HFF-Myc (cell line): ENCODE measurements at regions not wholly inside any gene's neighbourhood (a gene's known extent, or its start where the extent isn't known, plus 50 kb on each side); places are given as distances from the start of the nearest gene placed in this dataset.

Source experiments
- DNase-seq: peaks from one replicate; pipeline ENCODE4 v3.0.0-alpha.2; 2011; ENCODE audit warnings: low read depth; ENCODE audit errors: extremely low read depth
- H3K4me3 ChIP-seq: replicated peaks from 2 replicates; pipeline ENCODE4 v1.5.1; 2011; ENCODE audit warnings: low read depth, mild to moderate bottlenecking, control low read depth, low read length
- TF ChIP-seq, protein P1 (sequence below): IDR thresholded peaks from 2 replicates; pipeline ENCODE4 v1.5.1; 2012; ENCODE audit warnings: mild to moderate bottlenecking, low read depth, low read length, control low read depth; ENCODE audit errors: missing control alignments

DNA sequence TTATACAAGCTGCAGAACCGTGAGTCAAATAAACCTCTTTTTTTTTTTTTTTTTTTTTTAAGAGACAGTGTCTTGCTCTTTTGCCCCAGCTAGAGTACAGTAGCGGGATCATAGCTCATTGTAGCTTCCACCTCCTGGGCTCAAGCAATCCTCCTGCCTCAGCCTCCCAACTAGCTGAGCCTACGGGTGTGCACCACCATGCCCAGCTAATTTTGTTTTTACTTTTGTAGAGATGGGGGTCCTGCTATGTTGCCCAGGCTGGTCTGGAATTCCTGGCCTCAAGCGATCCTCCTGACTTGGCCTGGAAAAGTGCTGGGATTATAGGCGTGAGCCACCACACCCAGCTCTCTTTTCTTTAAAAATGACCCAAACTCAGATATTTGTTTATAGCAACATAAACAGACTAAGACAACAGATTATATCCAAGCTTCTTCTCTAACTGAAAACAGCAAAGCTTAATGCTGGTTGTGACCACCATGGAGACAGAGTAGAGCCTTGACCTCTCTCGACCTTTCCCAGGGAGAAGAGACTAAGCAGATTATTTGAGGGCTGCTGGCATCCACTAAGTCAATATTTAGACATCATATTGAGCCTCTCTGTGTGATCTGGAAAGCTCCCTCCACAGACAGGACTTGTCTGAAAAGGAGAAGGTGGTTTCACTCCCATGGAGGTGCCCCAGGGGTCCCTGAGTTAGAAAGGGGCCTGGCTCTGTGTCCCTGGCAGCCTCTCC, 150.0 kb downstream of the KCTD15 start:
- TF ChIP-seq, protein P1, sequence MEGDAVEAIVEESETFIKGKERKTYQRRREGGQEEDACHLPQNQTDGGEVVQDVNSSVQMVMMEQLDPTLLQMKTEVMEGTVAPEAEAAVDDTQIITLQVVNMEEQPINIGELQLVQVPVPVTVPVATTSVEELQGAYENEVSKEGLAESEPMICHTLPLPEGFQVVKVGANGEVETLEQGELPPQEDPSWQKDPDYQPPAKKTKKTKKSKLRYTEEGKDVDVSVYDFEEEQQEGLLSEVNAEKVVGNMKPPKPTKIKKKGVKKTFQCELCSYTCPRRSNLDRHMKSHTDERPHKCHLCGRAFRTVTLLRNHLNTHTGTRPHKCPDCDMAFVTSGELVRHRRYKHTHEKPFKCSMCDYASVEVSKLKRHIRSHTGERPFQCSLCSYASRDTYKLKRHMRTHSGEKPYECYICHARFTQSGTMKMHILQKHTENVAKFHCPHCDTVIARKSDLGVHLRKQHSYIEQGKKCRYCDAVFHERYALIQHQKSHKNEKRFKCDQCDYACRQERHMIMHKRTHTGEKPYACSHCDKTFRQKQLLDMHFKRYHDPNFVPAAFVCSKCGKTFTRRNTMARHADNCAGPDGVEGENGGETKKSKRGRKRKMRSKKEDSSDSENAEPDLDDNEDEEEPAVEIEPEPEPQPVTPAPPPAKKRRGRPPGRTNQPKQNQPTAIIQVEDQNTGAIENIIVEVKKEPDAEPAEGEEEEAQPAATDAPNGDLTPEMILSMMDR, result no peak

DNA sequence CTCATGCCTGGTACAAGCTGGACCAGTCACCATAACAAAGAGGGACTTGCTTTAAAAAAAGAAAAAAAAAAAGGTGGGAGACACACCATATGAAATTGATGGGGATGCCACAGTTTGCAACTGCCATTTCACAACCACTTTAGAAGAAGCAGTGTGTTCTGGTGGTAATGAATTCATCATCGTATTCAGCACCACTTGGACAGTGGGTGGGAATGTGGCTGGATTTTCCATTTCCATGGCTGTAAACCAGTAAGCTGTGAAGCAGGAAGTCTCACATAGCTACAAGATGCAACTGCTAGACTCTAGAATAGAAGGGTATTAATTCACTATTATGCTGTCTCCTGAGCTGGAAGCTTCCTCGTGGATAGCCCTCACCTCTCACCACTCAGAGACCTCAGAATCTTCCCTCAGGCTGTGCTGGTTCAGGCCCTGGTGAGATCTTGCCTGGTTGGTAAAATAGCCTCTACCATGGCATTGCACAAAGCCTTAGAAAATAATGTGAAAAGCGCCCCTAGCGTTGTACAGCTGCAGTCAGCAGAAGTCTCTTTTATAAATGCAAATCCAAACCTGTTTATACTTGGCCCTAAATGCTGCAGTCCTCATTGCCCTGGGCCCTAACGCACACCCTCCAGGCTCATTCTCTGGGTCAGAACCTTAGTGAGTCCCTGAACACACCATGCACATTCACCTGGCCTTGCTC, 150.7 kb downstream of the KCTD15 start:
- TF ChIP-seq, protein P1, result no peak
- no peak for DNase-seq
- H3K4me3 ChIP-seq, result no peak overlapping the region

More for the DNA sequence above, 150.0 kb downstream of the KCTD15 start:
- H3K4me3 ChIP-seq, result no peak overlapping the region
- no peak for DNase-seq

DNA sequence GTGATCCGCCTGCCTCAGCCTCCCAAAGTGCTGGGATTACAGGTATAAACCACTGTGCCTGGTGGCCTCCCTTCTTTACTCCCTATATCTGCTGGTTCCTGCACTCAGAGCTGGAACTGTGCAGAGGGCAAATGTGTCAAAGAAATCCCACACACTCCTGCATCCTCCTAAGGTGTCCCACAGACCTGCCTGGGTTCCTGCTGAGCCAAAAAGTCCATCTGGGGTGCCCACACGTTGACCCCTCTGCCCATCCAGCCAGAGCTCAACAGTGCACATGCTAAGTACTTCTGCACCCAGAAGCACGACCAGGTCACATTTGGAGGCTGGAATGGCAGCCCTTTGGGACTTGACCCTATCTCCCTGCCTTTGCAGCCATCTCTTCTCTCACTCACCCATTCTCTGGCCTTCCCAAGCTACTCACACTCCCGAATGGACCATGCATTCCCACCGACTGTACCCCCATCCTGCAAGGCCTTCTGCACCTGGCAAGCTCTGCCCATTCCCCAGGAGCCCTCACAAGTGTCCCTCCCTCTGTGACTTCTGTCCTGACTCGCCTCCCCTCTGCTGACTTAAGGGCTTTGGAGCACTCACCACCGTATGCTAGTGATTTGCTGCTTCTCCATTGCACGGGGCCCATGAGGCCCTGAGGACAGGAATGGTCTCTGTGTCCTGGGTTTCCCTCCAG, 152.1 kb downstream of the KCTD15 start:
- no peak overlapping the region for H3K4me3 ChIP-seq
- DNase-seq, result no peak
- TF ChIP-seq, protein P1, result no peak

DNA sequence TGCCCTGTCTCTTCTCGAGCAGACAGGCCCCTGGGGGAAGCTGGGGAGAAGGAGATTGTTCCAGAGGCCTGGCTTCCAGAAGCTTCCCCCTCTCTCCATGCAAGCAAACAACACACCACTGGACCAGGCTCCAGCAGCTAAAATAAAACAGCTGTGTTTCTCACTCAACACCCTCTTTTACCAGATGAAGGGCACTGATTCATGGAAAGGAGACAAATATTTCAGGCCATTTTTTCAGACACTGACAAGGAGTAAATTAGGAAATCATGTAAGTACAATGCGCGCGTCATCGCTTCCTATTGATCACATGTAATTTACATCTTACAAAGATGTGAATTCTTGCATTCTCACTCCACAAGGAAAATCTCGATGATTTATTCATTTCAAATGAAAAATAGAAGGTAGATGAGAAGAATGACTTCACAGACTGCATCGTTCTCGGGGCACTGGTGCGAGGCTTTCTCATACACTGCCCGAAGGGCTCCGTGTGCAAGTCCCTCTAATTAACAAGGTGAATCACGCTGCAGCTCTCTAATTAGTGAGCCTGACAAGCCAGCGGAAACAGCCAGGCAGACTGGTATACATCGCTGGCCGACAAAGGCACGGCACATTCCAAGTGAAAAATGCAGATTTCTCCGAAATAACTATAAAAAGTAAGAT, 153.6 kb downstream of the KCTD15 start:
- TF ChIP-seq, protein P1, result no peak
- DNase-seq, result no peak
- no peak overlapping the region for H3K4me3 ChIP-seq

DNA sequence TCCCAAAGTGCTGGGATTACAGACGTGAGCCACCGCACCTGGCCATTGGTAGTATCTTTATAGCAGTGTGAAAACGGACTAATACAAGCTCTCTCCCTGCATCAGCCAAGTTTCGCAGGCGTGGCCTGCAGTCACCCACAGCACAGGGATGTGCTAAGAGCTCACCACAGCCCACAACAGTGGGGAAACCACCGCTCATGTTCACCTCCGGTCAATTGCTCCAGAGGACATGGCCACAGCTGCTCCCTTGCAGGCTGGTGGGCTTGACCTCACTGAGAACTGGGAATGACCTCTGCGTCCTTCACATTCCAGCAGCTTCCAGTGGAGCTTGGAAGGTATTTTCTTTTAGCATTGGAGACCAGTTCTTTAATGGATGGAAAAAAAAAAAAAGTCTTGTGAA, 156.4 kb downstream of the KCTD15 start:
- H3K4me3 ChIP-seq, result no peak overlapping the region
- TF ChIP-seq, protein P1, result no peak
- DNase-seq, result no peak

DNA sequence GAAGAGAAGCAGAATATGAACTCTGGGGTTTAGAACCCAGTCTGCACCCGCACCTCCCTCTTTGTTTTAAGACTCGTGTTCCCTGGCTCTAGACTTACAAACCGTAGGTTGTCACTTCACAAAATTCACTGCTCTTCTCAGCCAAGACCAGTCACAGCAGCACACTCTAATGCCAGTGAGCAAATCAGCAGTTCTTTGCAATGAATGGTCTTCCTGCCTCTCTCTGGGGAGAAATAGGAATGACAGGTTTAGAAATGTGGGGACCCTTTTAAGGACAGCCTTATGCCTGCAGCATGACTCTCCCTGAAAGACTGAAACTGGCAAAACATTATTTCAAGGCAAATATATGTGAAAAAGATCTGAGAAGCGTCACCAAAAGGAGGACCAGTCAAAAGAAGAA, 156.9 kb downstream of the KCTD15 start:
- no peak overlapping the region for H3K4me3 ChIP-seq
- no peak for DNase-seq
- TF ChIP-seq, protein P1, result no peak
